ENCODE measurements at regions not wholly inside any gene's neighbourhood (a gene's known extent, or its start where the extent isn't known, plus 50 kb on each side); places are given as distances from the start of the nearest gene placed in this dataset.

GRCh38 chr13:48592688-48593049, 59.8 kb upstream of the RCBTB2 start:
- Histone ChIP-seq H4K8ac (ENCODE audit: extremely low read depth, insufficient read depth, low read length) (no peak overlapping the region), H3K36me3 (ENCODE audit: control insufficient read depth in 2 of 4, insufficient read depth in 4 of 4, low read length in 3 of 4) (no peaks in the 10 kb centered on the region), H2BK5ac (ENCODE audit: low read depth, low read length) (0 out of 2 replicates have a peak overlapping the region, but pooled peaks have one; percentile 29), H2AFZ (ENCODE audit: low read length) (no peak overlapping the region), H2BK120ac (replicated peaks; ENCODE audit: low read depth, low read length) (no peak overlapping the region), H2BK15ac (ENCODE audit: low read length) (no peak overlapping the region), H3K9ac (replicated peaks in 1 of 4; ENCODE audit: extremely low read depth in 1 of 4, low read depth in 3 of 4, low read length in 3 of 4) (no peak overlapping the region), H3K4me2 (ENCODE audit: insufficient read depth in 1 of 2, low read depth in 2 of 2, low read length in 2 of 2) (peak overlapping the region in 1 of 2 experiments; percentile 20; a peak in 1 of 4 replicates), H2BK20ac (ENCODE audit: low read length) (no peak overlapping the region), H3K27me3 (replicated peaks in 1 of 4; ENCODE audit: control insufficient read depth in 3 of 4, extremely low read depth in 1 of 4, insufficient read depth in 3 of 4, low read length in 3 of 4) (no peaks in the 10 kb centered on the region), H2BK12ac (ENCODE audit: low read depth, low read length) (no peak overlapping the region), H3K79me1 (ENCODE audit: low read depth, low read length) (no peaks in the 10 kb centered on the region), H3K23ac (ENCODE audit: insufficient read length) (no peak overlapping the region), H3K14ac (ENCODE audit: insufficient read length) (no peak overlapping the region), H3K79me2 (ENCODE audit: control insufficient read depth in 1 of 2, insufficient read depth in 2 of 2, low read length in 2 of 2) (no peaks in the 10 kb centered on the region), H3K4me1 (replicated peaks in 1 of 4; ENCODE audit: control insufficient read depth in 3 of 4, insufficient read depth in 4 of 4, low read length in 3 of 4) (peaks cover 8 to 25% (median 18%) of the 10 kb centered on the region in 4 experiments), H3K9me3 (ENCODE audit: insufficient read depth in 2 of 2, low read depth in 1 of 2, low read length in 1 of 2) (0 out of 4 replicates have a peak, but pooled peaks cover 0 to 6% of the 10 kb centered on the region in 2 experiments), H4K20me1 (replicated peaks in 1 of 2; ENCODE audit: control insufficient read depth in 1 of 2, insufficient read depth in 2 of 2, low read length in 2 of 2) (no peaks in the 10 kb centered on the region), H3K27ac (ENCODE audit: low read depth, low read length) (no peak overlapping the region), H3K4ac (replicated peaks; ENCODE audit: insufficient read length, low read depth, low read length) (no peak overlapping the region), H4K91ac (replicated peaks; ENCODE audit: insufficient read length, low read length) (no peak overlapping the region), H2AK5ac (ENCODE audit: low read depth, low read length) (no peak overlapping the region), H4K5ac (ENCODE audit: insufficient read length, low read depth, low read length) (no peak overlapping the region), H3K18ac (ENCODE audit: extremely low read depth, low read length) (no peak overlapping the region), H3K23me2 (ENCODE audit: low read depth, low read length) (no peaks in the 10 kb centered on the region), H3K56ac (replicated peaks; ENCODE audit: insufficient read length, low read depth, low read length) (no peak overlapping the region), H3K4me3 (ENCODE audit: extremely low read depth in 1 of 4, insufficient read depth in 2 of 4, low read depth in 3 of 4, low read length in 4 of 4) (peak overlapping the region in 1 of 4 experiments; percentile 17; a peak in 1 of 8 replicates)
- CTCF ChIA-PET (ENCODE audit: partially characterized antibody): interaction anchor here (0.5 to 4.7 kb wide), 5 partner anchors 10 to 521 kb away, joined by 3 to 68 read pairs (median 3); no protein-coding TSS in a partner anchor
- POLR2A ChIA-PET (ENCODE audit: partially characterized antibody): interaction anchor here (1.2 kb wide), 1 partner anchor 8 kb away, joined by 3 read pairs; no protein-coding TSS in a partner anchor
- no peak for FAIRE-seq
- WGBS, 2 experiments (ENCODE audit: extremely low coverage in 1 of 2, insufficient coverage in 1 of 2, insufficient read length in 1 of 2, insufficient replicate concordance in 2 of 2, low coverage in 1 of 2, low lambda C conversion rate in 2 of 2, missing lambda C conversion rate in 1 of 2): 63% methylated on average over 1 of the region's 1 CpG; no CpG with 5 or more reads in 1 of the 2 experiments
- no peak for DNase-seq (ENCODE audit: low read depth in 1 of 2, low spot score in 2 of 2)
- TF ChIP-seq CTCF (IDR thresholded peaks at IDR 0.05; ENCODE audit: control extremely low read depth in 1 of 3, insufficient read depth in 1 of 3, low read depth in 1 of 3, low read length in 3 of 3) (no peak), MAX (IDR thresholded peaks at IDR 0.05) (no peak), YY1 (IDR thresholded peaks at IDR 0.05; ENCODE audit: low read depth, low read length) (no peak), PHF8 (conservative IDR thresholded peaks at IDR 0.05; ENCODE audit: low read depth, low read length) (no peak), BACH1 (IDR thresholded peaks at IDR 0.05; ENCODE audit: low read length) (no peak), KDM1A (IDR thresholded peaks at IDR 0.05; ENCODE audit: borderline replicate concordance, low read length) (no peak), HDAC6 (IDR thresholded peaks at IDR 0.05; ENCODE audit: low read depth, low read length) (no peak), SP4 (IDR thresholded peaks at IDR 0.05; ENCODE audit: low read length) (no peak), POU5F1 (IDR thresholded peaks at IDR 0.05; ENCODE audit: low read depth, low read length) (no peak), CEBPB (IDR thresholded peaks at IDR 0.05; ENCODE audit: low read depth, low read length) (no peak), TAF7 (optimal IDR thresholded peaks at IDR 0.05; ENCODE audit: borderline replicate concordance, low read depth, low read length) (no peak), SRF (IDR thresholded peaks at IDR 0.05; ENCODE audit: low read depth, low read length) (no peak), CREB1 (IDR thresholded peaks at IDR 0.05) (no peak)

All from H1 (cell line).